Natural killer cell treated with Interleukin-12 subunit alpha and Interleukin-12 subunit beta and Interleukin-15 and Interleukin-18, amount 100 ng/mL, for 72 hours (primary cell): ENCODE measurements at regions not wholly inside any gene's neighbourhood (a gene's known extent, or its start where the extent isn't known, plus 50 kb on each side); places are given as distances from the start of the nearest gene placed in this dataset.

Experiments
- ATAC-seq, 2 donors: fragments of 150-1000 bp; cut with Tn5 transposase in 1 of 2; sonication (Bioruptor Pico), chemical (Tn5 transposase) in 1 of 2; 2 replicates each; pipeline ENCODE4 v1.10.0; 2021
- DNase-seq: peaks from one replicate; pipeline ENCODE4 v3.0.0; 2022; ENCODE audit warnings: low spot score
- H3K27ac Mint-ChIP-seq, 2 donors: 1 replicate in 1 of 2; 2 replicates in 1 of 2; pipeline ENCODE4 v1.8.0; 2022; ENCODE audit warnings: mixed read lengths in 2 of 2, mild to moderate bottlenecking in 1 of 2, moderate library complexity in 1 of 2
- H3K27me3 Mint-ChIP-seq, 2 donors: 1 replicate in 1 of 2; 2 replicates in 1 of 2; pipeline ENCODE4 v1.8.0; 2022; ENCODE audit warnings: mixed read lengths in 2 of 2
- H3K36me3 Mint-ChIP-seq: one replicate; pipeline ENCODE4 v1.8.0; 2022; ENCODE audit warnings: mixed read lengths
- H3K4me1 Mint-ChIP-seq, 2 donors: 1 replicate in 1 of 2; 2 replicates in 1 of 2; pipeline ENCODE4 v1.8.0; 2022; ENCODE audit warnings: low read depth in 2 of 2, mixed read lengths in 2 of 2, mild to moderate bottlenecking in 1 of 2
- H3K4me3 Mint-ChIP-seq: one replicate; pipeline ENCODE4 v1.8.0; 2022; ENCODE audit warnings: mixed read lengths
- H3K9me3 Mint-ChIP-seq: 2 replicates; pipeline ENCODE4 v1.8.0; 2022; ENCODE audit warnings: mixed read lengths

DNA sequence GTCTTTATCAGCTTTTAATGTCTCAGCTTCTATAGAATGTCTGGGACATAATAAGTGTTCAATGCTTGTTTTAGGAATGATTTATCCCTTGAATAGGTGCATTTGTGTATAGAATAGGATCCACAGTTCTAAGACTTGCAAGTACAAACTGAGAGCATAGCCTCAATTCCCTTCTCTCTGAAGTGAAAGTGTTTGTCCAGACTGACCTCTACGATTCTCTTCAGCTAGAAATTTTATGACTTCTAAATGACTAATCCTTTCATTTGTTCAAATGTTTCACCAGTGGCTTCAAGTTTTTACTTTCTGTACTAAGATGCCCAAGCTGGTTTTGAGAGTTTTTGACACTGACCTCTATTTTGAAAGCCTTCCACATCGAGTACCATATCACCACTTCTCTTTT lies 608.2 kb upstream of the ADGRL4 start:
- no peak for ATAC-seq
- DNase-seq: no peak
- H3K9me3 Mint-ChIP-seq: peaks cover 11% of the 10 kb centered on the region
- no peaks in the 10 kb centered on the region for H3K27me3 Mint-ChIP-seq
- H3K36me3 Mint-ChIP-seq: no peaks in the 10 kb centered on the region
- no peak overlapping the region for H3K4me3 Mint-ChIP-seq
- no peak overlapping the region for H3K27ac Mint-ChIP-seq
- H3K4me1 Mint-ChIP-seq: no peaks in the 10 kb centered on the region

DNA sequence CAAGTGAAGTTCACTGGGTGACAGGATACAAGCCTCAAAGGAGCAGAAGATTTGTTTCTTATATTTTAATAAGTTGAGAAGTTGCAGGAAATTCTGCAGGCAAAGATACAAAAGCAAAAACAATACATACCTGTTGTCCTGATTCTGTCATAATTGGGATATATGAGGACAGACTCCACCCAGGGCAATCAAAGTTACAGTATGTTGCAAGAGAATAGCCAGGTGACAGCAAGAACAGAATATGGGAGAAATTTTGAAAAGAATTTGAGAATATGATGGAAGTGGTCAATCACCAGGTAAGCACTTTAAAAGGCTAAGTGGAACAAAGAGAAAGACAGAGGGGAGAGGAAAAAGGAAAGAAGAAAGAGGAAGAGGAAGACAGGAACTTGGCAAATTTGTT lies 607.6 kb upstream of the ADGRL4 start:
- Mint-ChIP-seq H3K4me3 (no peak overlapping the region), H3K4me1 (no peaks in the 10 kb centered on the region), H3K9me3 (peaks cover 11% of the 10 kb centered on the region), H3K27ac (no peak overlapping the region), H3K27me3 (no peaks in the 10 kb centered on the region), H3K36me3 (no peaks in the 10 kb centered on the region)
- ATAC-seq: no peak
- DNase-seq: no peak

DNA sequence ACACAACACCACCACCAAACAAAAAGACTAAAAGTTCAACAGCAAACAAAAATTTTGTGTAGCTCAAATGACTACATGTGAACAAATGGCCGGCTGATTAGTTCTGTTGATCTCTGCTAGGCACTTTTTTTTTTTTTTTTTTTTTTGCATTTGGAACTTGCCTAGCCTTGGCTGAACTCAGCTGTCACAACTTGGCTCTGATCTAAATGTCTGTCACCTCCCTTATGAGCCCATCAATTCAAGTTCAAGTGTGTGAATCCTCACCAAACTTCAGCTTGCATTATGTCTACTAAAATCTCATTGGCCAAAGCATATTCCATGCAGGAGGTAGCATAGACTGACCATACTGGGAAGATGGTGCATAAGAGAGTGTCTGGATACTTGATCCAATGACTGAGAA lies 606.5 kb upstream of the ADGRL4 start:
- Mint-ChIP-seq H3K9me3 (peaks cover 8% of the 10 kb centered on the region), H3K36me3 (no peaks in the 10 kb centered on the region), H3K4me3 (no peak overlapping the region), H3K27ac (no peak overlapping the region), H3K27me3 (no peaks in the 10 kb centered on the region), H3K4me1 (no peaks in the 10 kb centered on the region)
- DNase-seq (no peak), ATAC-seq (no peak)

DNA sequence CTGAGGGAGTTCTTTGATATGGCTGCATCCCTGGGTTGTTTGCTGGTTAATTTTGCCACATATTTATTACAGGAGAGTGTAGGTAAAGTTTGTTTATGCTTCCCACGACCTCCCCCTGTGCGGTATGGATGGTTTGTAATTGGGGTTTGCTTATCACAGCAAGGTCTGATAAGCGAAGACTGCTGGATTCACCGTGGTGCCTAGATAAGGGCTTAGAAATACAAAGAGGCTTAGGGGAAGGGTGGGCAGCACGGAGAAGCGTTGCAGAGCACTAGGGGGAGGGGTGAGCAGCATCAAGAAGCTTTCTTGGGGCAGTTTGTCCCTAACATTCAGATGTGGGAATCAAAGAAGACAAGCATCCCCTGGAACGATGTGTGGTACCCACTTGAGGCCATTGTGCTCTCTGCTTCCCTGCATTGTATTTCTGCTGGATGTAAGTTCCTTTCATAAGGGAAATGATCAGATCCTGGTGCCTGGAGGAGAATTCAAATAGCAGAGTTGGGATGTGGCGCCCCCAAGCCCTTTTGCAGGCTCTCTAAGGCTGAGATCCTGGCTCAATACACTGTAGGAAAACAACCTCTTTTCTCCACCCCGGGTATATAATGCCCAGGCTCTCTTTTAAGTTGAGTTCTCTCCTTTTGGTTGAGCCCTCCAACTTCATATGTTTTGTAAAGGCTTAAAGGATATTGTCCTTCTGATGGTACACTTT lies 598.1 kb upstream of the ADGRL4 start:
- no peak for ATAC-seq

DNA sequence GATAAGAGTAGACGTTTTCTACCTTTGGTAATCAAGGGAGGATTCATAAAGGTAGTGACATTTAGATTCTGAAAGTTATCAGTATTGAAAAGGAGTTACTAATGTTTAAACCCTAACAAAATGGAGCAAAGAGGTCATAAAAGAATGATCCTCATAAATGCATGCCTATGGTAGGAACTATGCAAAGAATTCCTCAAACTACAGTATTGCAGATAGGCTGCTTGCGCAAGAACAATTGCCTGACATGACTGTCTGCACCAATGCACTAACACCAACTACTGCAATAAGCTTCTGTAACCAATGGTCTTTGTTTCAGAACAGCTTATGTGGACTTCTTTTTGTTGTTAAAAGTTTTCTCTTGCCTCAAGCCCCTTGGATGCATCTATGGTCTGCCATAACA lies 597.3 kb upstream of the ADGRL4 start:
- Mint-ChIP-seq H3K27ac (no peak overlapping the region), H3K9me3 (peaks cover 13% of the 10 kb centered on the region), H3K4me1 (no peaks in the 10 kb centered on the region), H3K4me3 (no peak overlapping the region), H3K27me3 (no peaks in the 10 kb centered on the region), H3K36me3 (peaks cover 6% of the 10 kb centered on the region)
- DNase-seq (no peak), ATAC-seq (no peak)

More for the DNA sequence above, 598.1 kb upstream of the ADGRL4 start:
- Mint-ChIP-seq H3K9me3 (peaks cover 13% of the 10 kb centered on the region), H3K4me3 (no peak overlapping the region), H3K27ac (no peak overlapping the region), H3K36me3 (peaks cover 6% of the 10 kb centered on the region), H3K27me3 (no peaks in the 10 kb centered on the region), H3K4me1 (no peaks in the 10 kb centered on the region)
- DNase-seq: no peak

DNA sequence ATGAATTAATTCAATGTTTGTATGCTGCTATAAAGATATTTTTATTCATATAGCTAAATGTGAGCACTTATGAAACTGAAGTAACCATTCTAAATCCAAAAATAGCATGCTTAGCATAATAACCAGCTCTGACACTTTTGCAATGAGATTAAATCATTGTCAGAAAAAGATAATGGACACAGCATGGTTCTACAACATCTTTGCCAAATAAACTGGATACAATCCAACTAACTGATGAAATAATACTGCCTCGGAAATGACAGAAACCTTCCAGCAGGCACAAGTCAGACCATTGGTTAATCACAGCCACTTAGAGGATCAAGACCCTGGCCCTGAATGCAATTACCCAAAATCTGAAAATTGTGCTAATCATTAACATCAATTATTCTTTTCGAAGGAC lies 592.7 kb upstream of the ADGRL4 start:
- Mint-ChIP-seq H3K27me3 (no peaks in the 10 kb centered on the region), H3K27ac (no peak overlapping the region), H3K4me1 (no peaks in the 10 kb centered on the region), H3K9me3 (peaks cover 15% of the 10 kb centered on the region), H3K4me3 (no peak overlapping the region), H3K36me3 (peaks cover 12% of the 10 kb centered on the region)
- ATAC-seq: no peak
- DNase-seq: no peak

DNA sequence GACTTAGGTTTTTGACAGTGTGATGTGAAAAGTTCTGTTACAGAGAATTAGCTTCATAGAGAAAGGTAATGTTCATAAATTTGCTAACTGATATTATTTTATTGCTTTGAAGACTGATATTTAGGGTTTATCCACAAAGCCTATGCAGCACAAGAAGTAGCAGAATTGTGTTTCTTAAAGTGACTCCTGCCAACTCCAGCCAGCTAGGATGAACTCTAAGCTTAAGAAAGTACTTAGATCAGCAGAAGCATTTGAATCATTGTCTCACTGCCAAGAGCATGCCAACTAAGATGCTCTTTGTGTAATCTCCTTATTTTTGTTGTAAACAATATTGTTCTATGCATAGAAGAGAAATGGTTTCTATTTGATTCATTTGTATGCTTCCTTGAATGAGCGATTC lies 589.4 kb upstream of the ADGRL4 start:
- peaks cover 9% of the 10 kb centered on the region for H3K36me3 Mint-ChIP-seq
- no peak overlapping the region for H3K4me3 Mint-ChIP-seq
- ATAC-seq: no peak
- H3K4me1 Mint-ChIP-seq: no peaks in the 10 kb centered on the region
- peaks cover 7% of the 10 kb centered on the region for H3K9me3 Mint-ChIP-seq
- H3K27me3 Mint-ChIP-seq: no peaks in the 10 kb centered on the region
- no peak for DNase-seq
- no peak overlapping the region for H3K27ac Mint-ChIP-seq

DNA sequence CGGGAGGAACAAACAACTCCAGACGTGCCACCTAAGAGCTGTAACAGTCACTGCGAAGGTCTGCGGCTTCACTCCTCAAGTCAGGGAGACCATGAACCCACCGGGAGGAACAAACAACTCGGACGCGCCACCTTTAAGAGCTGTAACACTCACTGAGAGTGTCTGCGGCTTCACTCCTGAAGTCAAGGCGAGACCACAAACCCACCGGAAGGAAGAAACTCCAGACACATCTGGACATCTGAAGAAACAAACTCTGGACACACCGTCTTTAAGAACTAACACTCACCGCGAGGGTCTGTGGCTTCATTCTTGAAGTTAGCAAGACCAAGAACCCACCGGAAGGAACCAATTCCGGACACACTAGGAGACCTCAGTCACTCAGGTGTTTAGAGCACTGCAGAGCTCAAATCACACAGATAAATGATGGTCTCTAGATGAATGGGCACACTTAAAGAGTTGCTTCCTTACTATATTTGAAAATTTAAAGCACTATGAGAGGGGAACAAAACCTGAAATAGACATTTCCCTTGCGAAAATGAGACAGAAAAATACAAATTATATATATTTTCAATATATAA lies 587.7 kb upstream of the ADGRL4 start:
- no peak for ATAC-seq
- Mint-ChIP-seq H3K4me3 (no peak overlapping the region), H3K27me3 (no peaks in the 10 kb centered on the region), H3K36me3 (peaks cover 5% of the 10 kb centered on the region), H3K4me1 (no peaks in the 10 kb centered on the region), H3K27ac (no peak overlapping the region), H3K9me3 (peaks cover 7% of the 10 kb centered on the region)
- no peak for DNase-seq

DNA sequence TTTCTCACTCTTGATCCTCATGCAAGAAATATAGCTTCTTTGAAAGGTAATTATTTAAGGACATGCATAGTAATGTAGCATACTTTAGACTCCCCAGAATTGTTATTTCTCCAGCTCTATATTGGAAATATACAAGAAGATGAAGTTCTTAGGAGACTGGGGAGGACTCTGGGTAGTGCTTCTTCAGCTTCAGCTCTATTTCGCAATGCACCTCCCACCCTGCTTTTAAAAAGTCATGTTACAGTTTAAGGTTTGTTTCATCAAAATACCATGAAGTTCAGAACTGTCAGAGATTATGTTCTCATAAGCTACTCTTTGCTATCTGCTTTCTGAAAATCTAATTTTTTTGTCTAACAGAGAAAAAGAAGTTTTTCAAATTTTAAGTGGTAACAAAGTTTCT lies 586.2 kb upstream of the ADGRL4 start:
- H3K27ac Mint-ChIP-seq: no peak overlapping the region
- DNase-seq: no peak
- no peaks in the 10 kb centered on the region for H3K4me1 Mint-ChIP-seq
- H3K27me3 Mint-ChIP-seq: no peaks in the 10 kb centered on the region
- no peaks in the 10 kb centered on the region for H3K36me3 Mint-ChIP-seq
- ATAC-seq: no peak
- H3K4me3 Mint-ChIP-seq: no peak overlapping the region
- peaks cover 4% of the 10 kb centered on the region for H3K9me3 Mint-ChIP-seq

DNA sequence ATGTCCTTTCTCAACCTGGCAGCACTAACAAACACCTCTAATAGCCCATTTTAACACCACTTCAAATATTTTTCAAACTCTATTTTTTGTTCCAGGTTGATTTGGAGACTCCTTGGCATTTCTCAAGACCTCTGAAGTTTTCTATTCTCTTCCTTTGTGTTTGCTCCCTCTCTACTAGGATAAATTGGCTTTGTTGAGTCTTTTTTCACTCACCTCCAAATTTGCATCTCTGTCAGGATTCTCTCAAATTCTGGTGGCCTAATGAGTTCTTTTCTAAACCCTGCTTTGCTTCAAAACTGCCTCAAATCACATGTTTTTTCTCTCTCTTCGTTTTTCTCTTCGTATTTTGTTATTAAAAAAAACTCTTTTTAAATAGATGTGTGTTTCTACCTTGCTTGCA lies 582.2 kb upstream of the ADGRL4 start:
- Mint-ChIP-seq H3K27me3 (no peaks in the 10 kb centered on the region), H3K9me3 (peaks cover 9% of the 10 kb centered on the region), H3K36me3 (no peaks in the 10 kb centered on the region), H3K4me3 (no peak overlapping the region), H3K27ac (no peak overlapping the region), H3K4me1 (no peaks in the 10 kb centered on the region)
- no peak for DNase-seq
- ATAC-seq: no peak

DNA sequence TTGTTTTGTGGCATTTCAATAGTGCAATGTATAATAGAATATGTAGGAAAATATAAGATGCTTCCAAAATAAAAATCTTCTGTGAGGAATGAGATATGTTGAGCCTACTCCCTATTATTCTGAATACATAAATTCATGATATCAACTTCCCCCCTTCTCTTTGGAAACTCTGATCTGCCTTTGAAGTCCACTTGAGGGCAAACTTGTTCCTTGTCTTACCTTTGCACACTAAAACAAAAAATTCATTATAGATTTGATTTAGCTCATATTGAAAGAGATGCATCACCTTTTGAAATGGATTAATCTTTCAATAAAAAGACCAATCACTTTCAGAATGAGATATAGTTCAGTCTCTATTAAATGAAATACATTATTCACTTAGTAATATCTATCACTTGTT lies 580.7 kb upstream of the ADGRL4 start:
- no peak overlapping the region for H3K27ac Mint-ChIP-seq
- H3K4me3 Mint-ChIP-seq: no peak overlapping the region
- no peaks in the 10 kb centered on the region for H3K27me3 Mint-ChIP-seq
- DNase-seq: no peak
- H3K4me1 Mint-ChIP-seq: no peaks in the 10 kb centered on the region
- peaks cover 6% of the 10 kb centered on the region for H3K36me3 Mint-ChIP-seq
- ATAC-seq: no peak
- H3K9me3 Mint-ChIP-seq: peaks cover 13% of the 10 kb centered on the region

DNA sequence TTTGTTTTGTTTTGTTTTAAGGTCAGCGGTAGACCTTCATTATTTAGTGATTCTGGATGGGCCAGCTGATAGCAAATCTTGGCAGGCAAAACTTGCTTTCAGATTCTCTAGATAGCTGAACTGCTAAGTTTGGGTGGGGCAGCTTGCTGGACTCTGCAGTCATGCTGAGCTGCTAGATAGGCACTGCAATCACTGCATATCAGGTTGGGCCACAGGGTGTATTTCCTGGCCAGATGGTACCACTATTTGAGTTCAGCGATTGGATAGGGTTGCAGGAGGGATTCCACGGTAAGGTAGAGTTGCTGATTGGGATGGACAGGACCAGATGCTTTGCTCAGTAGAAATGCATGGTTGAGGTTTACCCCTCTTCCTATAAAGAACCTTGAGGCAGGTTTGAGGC lies 579.3 kb upstream of the ADGRL4 start:
- peaks cover 17% of the 10 kb centered on the region for H3K9me3 Mint-ChIP-seq
- peaks cover 6% of the 10 kb centered on the region for H3K36me3 Mint-ChIP-seq
- DNase-seq (no peak), ATAC-seq (no peak)
- H3K27me3 Mint-ChIP-seq: no peaks in the 10 kb centered on the region
- H3K27ac Mint-ChIP-seq: no peak overlapping the region
- H3K4me1 Mint-ChIP-seq: no peaks in the 10 kb centered on the region
- H3K4me3 Mint-ChIP-seq: no peak overlapping the region

DNA sequence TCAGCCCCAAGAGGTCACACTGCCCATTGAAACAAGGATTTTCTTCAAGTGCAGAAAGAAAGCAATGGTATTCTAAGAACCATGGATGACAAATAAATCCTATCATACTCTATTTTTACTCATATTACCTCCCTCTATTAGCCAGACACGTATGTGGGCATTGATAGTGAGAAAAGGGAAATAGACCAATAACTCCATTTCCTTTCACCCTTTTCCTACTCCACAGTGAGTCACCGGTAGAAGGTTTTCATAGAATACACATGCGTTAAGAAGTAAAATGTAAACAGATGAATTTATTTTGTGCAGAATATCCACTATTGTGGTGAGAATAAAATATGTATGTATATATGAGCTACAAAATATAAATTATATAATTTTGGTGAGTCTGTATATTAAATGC lies 568.9 kb upstream of the ADGRL4 start:
- H3K4me1 Mint-ChIP-seq: no peaks in the 10 kb centered on the region

DNA sequence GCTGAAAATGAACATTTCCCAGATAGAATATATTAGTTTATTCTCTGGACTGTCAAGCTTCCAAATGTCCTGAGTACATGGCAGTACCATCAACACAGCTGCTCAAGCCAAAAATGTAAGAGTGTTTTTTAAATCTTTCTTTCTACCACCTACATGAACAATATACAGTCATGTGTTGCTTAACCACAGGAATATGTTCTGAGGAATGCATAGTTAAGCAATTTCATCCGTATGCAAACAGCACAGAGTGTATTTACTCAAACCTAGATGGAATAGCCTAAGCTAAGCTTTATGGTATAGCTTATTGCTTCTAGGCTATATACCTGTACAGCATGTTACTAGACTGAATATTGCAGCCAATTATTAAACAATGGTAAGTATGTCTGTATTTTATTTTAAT lies 561.9 kb upstream of the ADGRL4 start:
- H3K27ac Mint-ChIP-seq: no peak overlapping the region
- H3K36me3 Mint-ChIP-seq: peaks cover 8% of the 10 kb centered on the region
- H3K9me3 Mint-ChIP-seq: peaks cover 13% of the 10 kb centered on the region
- ATAC-seq (no peak), DNase-seq (no peak)
- H3K4me3 Mint-ChIP-seq: no peak overlapping the region
- H3K27me3 Mint-ChIP-seq: no peaks in the 10 kb centered on the region
- no peaks in the 10 kb centered on the region for H3K4me1 Mint-ChIP-seq

More for the DNA sequence above, 568.9 kb upstream of the ADGRL4 start:
- no peaks in the 10 kb centered on the region for H3K36me3 Mint-ChIP-seq
- DNase-seq (no peak), ATAC-seq (no peak)
- no peak overlapping the region for H3K4me3 Mint-ChIP-seq
- H3K9me3 Mint-ChIP-seq: peaks cover 10% of the 10 kb centered on the region
- no peak overlapping the region for H3K27ac Mint-ChIP-seq
- no peaks in the 10 kb centered on the region for H3K27me3 Mint-ChIP-seq

DNA sequence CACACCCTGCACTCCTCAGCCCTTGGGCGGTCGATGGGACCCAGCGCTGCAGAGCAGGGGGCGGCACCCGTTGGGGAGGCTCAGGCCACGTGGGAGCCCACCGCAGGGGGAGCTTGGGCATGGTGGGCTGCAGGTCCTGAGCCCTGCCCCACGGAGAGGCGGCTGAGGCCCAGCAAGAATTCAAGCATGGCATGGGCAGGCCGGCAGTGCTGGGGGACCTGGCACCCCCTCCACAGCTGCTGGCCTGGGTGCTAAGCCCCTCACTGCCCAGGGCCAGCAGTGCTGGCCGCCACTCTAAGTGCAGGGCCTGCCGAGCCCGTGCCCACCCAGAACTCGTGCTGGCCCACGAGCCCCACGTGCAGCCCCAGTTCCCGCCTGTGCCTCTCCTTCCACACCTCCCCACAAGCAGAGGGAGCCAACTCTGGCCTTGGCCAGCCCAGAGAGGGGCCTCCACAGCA lies 555.0 kb upstream of the ADGRL4 start:
- no peak overlapping the region for H3K4me3 Mint-ChIP-seq
- peaks cover 13% of the 10 kb centered on the region for H3K36me3 Mint-ChIP-seq
- ATAC-seq: no peak
- H3K27ac Mint-ChIP-seq: no peak overlapping the region
- H3K27me3 Mint-ChIP-seq: no peaks in the 10 kb centered on the region
- H3K9me3 Mint-ChIP-seq: peaks cover 16% of the 10 kb centered on the region
- no peaks in the 10 kb centered on the region for H3K4me1 Mint-ChIP-seq
- DNase-seq: no peak
